Neural cell (in vitro differentiated cells): ENCODE measurements at regions not wholly inside any gene's neighbourhood (a gene's known extent, or its start where the extent isn't known, plus 50 kb on each side); places are given as distances from the start of the nearest gene placed in this dataset.

Experiments used
- H2AFZ ChIP-seq: fragments of 200-600, 300-800 bp; sonication (generic), shearing (Covaris generic); 2 replicates; pipeline ENCODE4 v1.6.0; 2014; ENCODE audit warnings: low read depth, mild to moderate bottlenecking, antibody characterized with exemption, low read length, moderate library complexity
- H3F3A ChIP-seq: fragments of 200-600 bp; shearing (Covaris generic); 2 replicates; pipeline ENCODE4 v1.6.1; 2016; ENCODE audit warnings: mild to moderate bottlenecking, moderate library complexity, mixed read lengths, antibody characterized with exemption, low read length; ENCODE audit not compliant: insufficient read depth, poor library complexity, severe bottlenecking
- H3K27ac ChIP-seq: fragments of 200-600, 300-800 bp; sonication (generic), shearing (Covaris generic); 2 replicates; pipeline ENCODE4 v1.5.1; 2014; ENCODE audit warnings: mild to moderate bottlenecking, low read length, moderate library complexity
- H3K27me3 ChIP-seq: fragments of 300-800, 200-600 bp; sonication (generic), shearing (Covaris generic); 2 replicates; pipeline ENCODE4 v1.6.0; 2014; ENCODE audit warnings: mild to moderate bottlenecking, low read depth, low read length, moderate library complexity; ENCODE audit not compliant: insufficient read depth
- H3K36me3 ChIP-seq: fragments of 300-800, 200-600 bp; sonication (generic), shearing (Covaris generic); 2 replicates; pipeline ENCODE4 v1.5.1; 2014; ENCODE audit warnings: mild to moderate bottlenecking, antibody characterized with exemption, low read length, moderate library complexity; ENCODE audit not compliant: insufficient read depth
- H3K4me2 ChIP-seq: fragments of 300-800, 200-600 bp; sonication (generic), shearing (Covaris generic); 2 replicates; pipeline ENCODE4 v1.6.0; 2014; ENCODE audit warnings: mild to moderate bottlenecking, low read length
- H3K4me3 ChIP-seq: fragments of 300-800, 200-600 bp; sonication (generic), shearing (Covaris generic); 2 replicates; pipeline ENCODE4 v1.5.1; 2014; ENCODE audit warnings: mild to moderate bottlenecking, low read length, moderate library complexity
- H3K79me2 ChIP-seq: fragments of 200-600 bp; shearing (Covaris generic); replicated peaks from 2 replicates; pipeline ENCODE4 v1.6.0; 2014; ENCODE audit warnings: mild to moderate bottlenecking, low read length, moderate library complexity; ENCODE audit not compliant: insufficient read depth
- H3K9ac ChIP-seq: fragments of 300-800, 200-600 bp; sonication (generic), shearing (Covaris generic); 2 replicates; pipeline ENCODE4 v1.6.1; 2016; ENCODE audit warnings: mild to moderate bottlenecking, low read length, mixed read lengths
- H3K9me2 ChIP-seq: fragments of 200-600 bp; shearing (Covaris generic); 2 replicates; pipeline ENCODE4 v1.6.1; 2016; ENCODE audit warnings: mild to moderate bottlenecking, low read length, mixed read lengths; ENCODE audit not compliant: insufficient read depth
- H3K9me3 ChIP-seq: fragments of 200-600, 300-800 bp; sonication (generic), shearing (Covaris generic); 2 replicates; pipeline ENCODE4 v1.6.1; 2016; ENCODE audit warnings: mild to moderate bottlenecking, mixed run types, low read length, moderate library complexity, mixed read lengths
- H4K20me1 ChIP-seq: fragments of 200-600 bp; shearing (Covaris generic); 2 replicates; pipeline ENCODE4 v1.6.1; 2016; ENCODE audit warnings: mild to moderate bottlenecking, mixed run types; ENCODE audit not compliant: insufficient read depth
- CTCF ChIP-seq: fragments of 450-650 bp; IDR thresholded peaks from 2 replicates; pipeline ENCODE4 v1.5.1; 2014; ENCODE audit warnings: antibody characterized with exemption, mild to moderate bottlenecking, moderate library complexity; ENCODE audit not compliant: poor library complexity, severe bottlenecking
- EP300 ChIP-seq: fragments of 450-650 bp; conservative IDR thresholded peaks from 2 replicates; pipeline ENCODE4 v1.6.1; 2014; ENCODE audit warnings: antibody characterized with exemption, mild to moderate bottlenecking, moderate library complexity; ENCODE audit not compliant: poor library complexity, severe bottlenecking
- EZH2 ChIP-seq: fragments of 200-600, 300-800 bp; shearing (Covaris generic), sonication (generic); IDR thresholded peaks from 2 replicates; pipeline ENCODE4 v1.6.1; 2014; ENCODE audit warnings: antibody characterized with exemption, low read length, borderline replicate concordance, mild to moderate bottlenecking; ENCODE audit not compliant: insufficient read depth, poor library complexity, severe bottlenecking
- MXI1 ChIP-seq: fragments of 450-650 bp; conservative IDR thresholded peaks from 2 replicates; pipeline ENCODE4 v1.6.1; 2014; ENCODE audit warnings: antibody characterized with exemption, mild to moderate bottlenecking; ENCODE audit not compliant: poor library complexity, severe bottlenecking
- POLR2AphosphoS5 ChIP-seq: IDR thresholded peaks from 2 replicates; pipeline ENCODE4 v1.6.1; 2012
- RAD21 ChIP-seq: fragments of 450-650 bp; conservative IDR thresholded peaks from 2 replicates; pipeline ENCODE4 v1.6.1; 2014; ENCODE audit warnings: antibody characterized with exemption, mild to moderate bottlenecking, moderate library complexity
- REST ChIP-seq: IDR thresholded peaks from 2 replicates; pipeline ENCODE4 v1.6.1; 2012; ENCODE audit warnings: borderline replicate concordance
- SMC3 ChIP-seq: fragments of 450-650 bp; conservative IDR thresholded peaks from 2 replicates; pipeline ENCODE4 v1.6.1; 2014; ENCODE audit warnings: antibody characterized with exemption, mild to moderate bottlenecking, moderate library complexity; ENCODE audit not compliant: poor library complexity
- TAF1 ChIP-seq: IDR thresholded peaks from 2 replicates; pipeline ENCODE4 v1.6.1; 2012; ENCODE audit warnings: low read depth

GRCh38 chr22:27113211-27113635, 455.8 kb downstream of the MIAT start:
- no peaks in the 10 kb centered on the region for H3K79me2 ChIP-seq
- H2AFZ ChIP-seq = no peak overlapping the region
- no peaks in the 10 kb centered on the region for H3K36me3 ChIP-seq
- no peaks in the 10 kb centered on the region for H3K27me3 ChIP-seq
- no peaks in the 10 kb centered on the region for H3F3A ChIP-seq
- H3K4me2 ChIP-seq = no peak overlapping the region
- no peak overlapping the region for H3K27ac ChIP-seq
- no peaks in the 10 kb centered on the region for H3K9me3 ChIP-seq
- H3K9me2 ChIP-seq = no peaks in the 10 kb centered on the region
- H3K9ac ChIP-seq = no peak overlapping the region
- no peaks in the 10 kb centered on the region for H4K20me1 ChIP-seq
- H3K4me3 ChIP-seq = no peak overlapping the region
- TF ChIP-seq EZH2 = no peak
- TF ChIP-seq MXI1 = no peak
- TF ChIP-seq TAF1 = no peak

- Histone ChIP-seq H3F3A (no peaks in the 10 kb centered on the region), H3K9me2 (no peaks in the 10 kb centered on the region), H3K9ac (no peak overlapping the region), H3K27ac (no peak overlapping the region), H3K36me3 (no peaks in the 10 kb centered on the region), H3K79me2 (no peaks in the 10 kb centered on the region), H3K4me2 (no peak overlapping the region), H3K4me3 (no peak overlapping the region), H3K27me3 (no peaks in the 10 kb centered on the region), H3K9me3 (no peaks in the 10 kb centered on the region), H2AFZ (no peak overlapping the region), H4K20me1 (no peaks in the 10 kb centered on the region)
- TF ChIP-seq SMC3 = no peak
- TF ChIP-seq MXI1 = no peak
- no peak for TF ChIP-seq RAD21
- TF ChIP-seq EP300 = no peak
- TF ChIP-seq TAF1 = no peak
- no peak for TF ChIP-seq REST
- TF ChIP-seq CTCF = no peak
- TF ChIP-seq POLR2AphosphoS5 = no peak
- TF ChIP-seq EZH2 = no peak
Observed at GRCh38 chr22:27113641-27114040, 456.3 kb downstream of the MIAT start.

GRCh38 chr22:27114186-27114585, 456.8 kb downstream of the MIAT start:
- no peaks in the 10 kb centered on the region for H3K9me3 ChIP-seq
- H3K4me2 ChIP-seq = no peak overlapping the region
- H2AFZ ChIP-seq = no peak overlapping the region
- no peak for TF ChIP-seq EZH2
- no peak for TF ChIP-seq REST
- TF ChIP-seq EP300 = no peak
- H3F3A ChIP-seq = no peaks in the 10 kb centered on the region
- H3K9me2 ChIP-seq = no peaks in the 10 kb centered on the region
- H3K27ac ChIP-seq = no peak overlapping the region
- H3K79me2 ChIP-seq = no peaks in the 10 kb centered on the region
- no peaks in the 10 kb centered on the region for H3K36me3 ChIP-seq
- H3K27me3 ChIP-seq = no peaks in the 10 kb centered on the region
- H4K20me1 ChIP-seq = no peaks in the 10 kb centered on the region
- H3K4me3 ChIP-seq = no peak overlapping the region
- no peak overlapping the region for H3K9ac ChIP-seq
